Head of caudate nucleus (tissue), 42 donors: ENCODE measurements at regions not wholly inside any gene's neighbourhood (a gene's known extent, or its start where the extent isn't known, plus 50 kb on each side); places are given as distances from the start of the nearest gene placed in this dataset.
A peak's percentile ranks its signal among the peaks of the same experiment; 100 is the strongest.

Experiments
- DNase-seq, 42 donors: peaks; one replicate each; pipeline versions ENCODE4 v3.0.0 to v3.0.0-alpha.2; 2020 to 2021; ENCODE audit warnings: mixed read lengths in 7 of 42
- intact Hi-C: fragments of 100-400 bp; cut with DNase I; formaldehyde crosslinking; loops from one replicate; pipeline ENCODE4 v1.15.0; 2022

DNA sequence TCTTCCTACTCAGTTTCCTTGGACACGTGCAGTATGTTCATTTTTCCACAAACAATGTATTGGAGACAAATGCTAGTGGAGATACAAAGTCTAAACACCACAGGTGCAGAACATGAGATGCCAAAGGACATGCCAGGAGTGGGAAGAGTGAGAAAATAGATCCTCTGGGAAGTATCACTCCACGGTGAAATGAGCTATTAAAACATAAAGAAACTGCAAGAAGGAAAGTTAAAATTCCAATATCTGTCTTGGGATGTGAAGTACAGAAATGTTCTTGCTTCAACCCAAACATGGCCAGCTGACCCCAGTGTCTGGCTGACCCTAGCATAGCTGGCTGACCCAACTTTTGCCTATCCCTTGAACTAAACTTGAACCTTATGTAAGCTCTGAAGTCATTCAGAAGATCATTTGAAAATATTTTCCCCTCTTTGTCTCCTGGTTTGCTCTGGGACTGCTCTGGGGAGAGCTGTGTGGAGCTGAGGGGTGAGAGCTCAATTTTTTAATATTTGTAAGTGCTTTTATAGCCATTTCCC, 59.5 kb downstream of the FZD1 start:
- intact Hi-C loops: no loop called here
- no peak for DNase-seq

GRCh38 chr7:91324663-91325062, 60.4 kb downstream of the FZD1 start:
- intact Hi-C loops: no loop called here
- no peak for DNase-seq

GRCh38 chr7:91325726-91326125, 61.5 kb downstream of the FZD1 start:
- intact Hi-C loops: no loop called here
- DNase-seq: no peak

DNA sequence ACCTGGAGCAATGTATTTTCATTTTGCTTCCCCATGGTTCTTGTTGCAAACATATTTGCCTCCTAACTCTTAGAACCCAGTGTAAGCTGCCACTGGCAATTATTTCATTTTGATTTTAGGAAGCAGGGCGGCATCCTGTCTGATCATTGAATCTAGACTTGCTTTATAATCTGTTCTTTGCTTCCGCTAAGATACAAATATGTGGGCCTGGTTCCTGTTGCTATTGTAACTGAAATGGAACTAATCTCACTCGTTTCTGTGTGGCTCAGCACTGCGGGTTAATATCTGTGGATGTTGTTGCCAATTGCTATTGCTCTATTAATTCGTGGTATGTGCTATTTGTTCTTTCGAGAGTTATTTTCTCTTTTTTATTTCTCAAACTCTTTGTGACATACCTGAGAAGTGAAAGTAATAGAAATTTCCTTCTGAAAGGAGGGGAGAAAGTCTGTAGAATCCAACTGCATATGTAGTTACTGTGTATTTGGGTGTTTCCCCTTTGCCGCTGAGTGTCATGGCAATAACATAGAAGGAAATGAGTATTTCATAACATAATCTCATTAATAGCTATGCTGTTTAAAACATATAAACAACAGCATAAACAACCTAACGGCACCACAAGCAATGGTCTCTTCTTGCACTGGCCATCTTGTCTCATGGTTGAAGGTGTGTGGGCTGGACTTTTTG, 62.4 kb downstream of the FZD1 start:
- intact Hi-C loops: no loop called here
- no peak for DNase-seq

GRCh38 chr7:91327346-91327745, 63.1 kb downstream of the FZD1 start:
- intact Hi-C loops: no loop called here
- DNase-seq: no peak

- intact Hi-C loops: no loop called here
- DNase-seq: no peak
Measured at GRCh38 chr7:91329571-91329970, 65.3 kb downstream of the FZD1 start.

DNA sequence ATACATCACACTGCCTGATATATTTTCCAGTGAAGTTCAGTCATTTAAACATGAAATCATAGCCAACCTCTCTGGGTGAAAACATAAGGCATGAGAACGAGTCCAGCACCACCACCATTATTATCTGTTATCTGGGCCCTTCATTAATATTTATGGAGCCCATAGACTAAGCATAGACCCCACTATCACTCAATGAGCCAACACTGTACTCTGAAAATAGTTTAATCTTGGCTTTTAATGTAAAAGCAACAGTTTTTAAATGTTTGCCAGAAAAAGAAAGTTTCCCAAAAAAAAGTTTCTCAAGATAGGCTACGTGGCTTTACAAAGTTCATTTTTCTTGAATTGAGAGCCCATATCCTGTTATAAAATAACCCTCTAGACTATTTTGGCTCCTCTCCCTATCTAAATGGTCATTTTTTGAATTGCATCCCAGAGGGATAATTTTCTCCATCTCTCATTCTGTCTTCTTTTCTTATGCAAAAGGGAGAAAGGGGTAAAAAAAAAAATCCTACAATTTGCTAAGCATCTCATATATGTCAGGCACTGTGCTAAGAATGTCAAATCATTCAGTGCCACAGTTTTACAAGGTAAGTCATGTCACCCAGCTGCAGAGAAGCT, 66.1 kb downstream of the FZD1 start:
- no peak for DNase-seq
- intact Hi-C loops: no loop called here

DNA sequence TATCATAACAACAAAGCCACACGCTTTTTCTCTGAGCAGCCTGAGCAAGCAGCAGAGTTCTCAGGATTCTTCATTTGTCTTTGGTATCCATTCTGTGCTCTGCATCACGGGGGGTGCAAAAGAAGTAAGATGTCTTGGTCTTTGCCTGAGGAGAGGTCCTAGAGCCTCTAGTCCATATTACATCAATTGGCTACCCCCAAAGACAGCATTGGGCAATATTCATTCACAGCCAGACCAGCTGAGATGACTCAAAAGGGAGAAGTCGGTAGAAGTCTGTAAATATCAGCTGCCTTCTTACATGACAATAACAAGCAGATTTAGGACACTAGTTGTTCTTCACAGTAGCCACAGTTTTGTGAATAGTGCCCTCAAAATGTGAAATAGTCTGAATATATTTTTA, 66.6 kb downstream of the FZD1 start:
- DNase-seq: no peak
- intact Hi-C loops: no loop called here

- intact Hi-C loops: no loop called here
- no peak for DNase-seq
Measured at GRCh38 chr7:91336106-91336505, 71.9 kb downstream of the FZD1 start.

DNA sequence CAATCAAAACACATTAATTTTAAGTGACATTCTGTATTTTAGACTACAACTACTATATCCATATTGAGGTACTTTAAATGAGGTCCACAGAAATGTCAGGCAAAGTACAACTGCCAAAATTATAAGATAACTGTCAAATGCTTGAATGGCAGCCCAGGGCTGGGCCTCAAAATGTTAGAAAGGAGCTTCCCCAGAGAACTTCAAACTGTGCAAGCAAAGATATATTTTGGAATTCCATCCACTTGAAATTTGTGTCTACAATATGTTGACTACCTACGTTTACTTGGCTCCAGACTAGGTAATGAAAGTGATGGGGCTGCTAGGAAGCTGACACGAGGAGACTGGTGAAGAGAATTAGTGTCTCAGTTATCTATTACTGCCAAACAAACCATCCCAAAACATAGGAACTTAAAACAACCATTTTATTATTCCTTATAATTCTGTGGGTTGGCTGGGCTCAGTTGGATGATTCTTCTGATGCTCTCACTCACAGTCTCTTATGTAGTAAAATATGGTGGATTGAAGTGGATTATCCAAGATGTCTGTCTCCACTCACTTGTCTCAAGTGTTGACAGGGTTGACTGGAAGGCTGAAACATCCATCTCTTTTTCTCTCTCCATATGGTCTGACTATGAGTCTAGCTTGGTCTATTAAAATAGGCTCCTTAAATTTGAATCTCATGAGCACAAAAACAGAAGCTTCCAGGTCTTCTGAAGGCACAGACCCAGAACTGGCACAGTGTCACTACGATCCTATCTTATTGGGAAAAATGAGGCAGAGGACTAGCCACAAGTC, 74.2 kb downstream of the FZD1 start:
- intact Hi-C loops: no loop called here
- no peak for DNase-seq

- intact Hi-C loops: no loop called here
- no peak for DNase-seq
Measured at GRCh38 chr7:91342346-91342745, 78.1 kb downstream of the FZD1 start.

GRCh38 chr7:91343420-91343960, 79.3 kb downstream of the FZD1 start:
- intact Hi-C loops: no loop called here
- no peak for DNase-seq

DNA sequence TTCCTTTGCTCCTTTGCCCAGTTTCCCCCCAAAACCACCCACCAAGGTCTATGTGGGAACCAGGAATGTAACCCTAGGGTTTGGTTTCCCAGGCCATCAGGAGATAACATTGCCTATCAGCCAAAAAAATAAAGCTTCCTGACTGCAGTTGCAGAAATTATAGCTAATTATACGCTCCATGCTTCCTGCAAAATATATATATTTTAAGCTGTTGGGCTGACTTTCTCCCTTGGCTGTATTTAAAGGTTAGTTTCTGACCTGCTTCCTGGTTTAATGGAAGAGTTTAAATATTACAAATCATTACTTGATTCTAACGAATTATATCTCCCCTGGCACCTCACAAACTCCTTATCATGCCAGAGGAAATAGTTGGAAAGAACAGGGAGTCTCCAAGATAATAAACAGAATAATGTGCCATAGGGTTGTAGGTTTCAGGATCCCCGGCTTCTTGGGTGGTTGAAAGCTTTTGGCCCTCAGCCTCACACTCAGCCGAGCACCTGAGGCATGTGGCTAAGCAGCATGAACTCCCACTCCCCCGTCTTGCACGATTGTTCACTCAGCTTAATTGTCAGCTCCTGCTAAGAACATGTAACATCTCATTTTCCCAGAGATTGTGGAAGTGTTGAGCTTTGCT, 79.9 kb downstream of the FZD1 start:
- DNase-seq: no peak
- intact Hi-C loops: no loop called here

GRCh38 chr7:91344911-91345310, 80.7 kb downstream of the FZD1 start:
- DNase-seq: no peak
- intact Hi-C loops: no loop called here

- intact Hi-C loops: no loop called here
- DNase-seq: no peak
Measured at GRCh38 chr7:91345449-91345848, 81.2 kb downstream of the FZD1 start.

DNA sequence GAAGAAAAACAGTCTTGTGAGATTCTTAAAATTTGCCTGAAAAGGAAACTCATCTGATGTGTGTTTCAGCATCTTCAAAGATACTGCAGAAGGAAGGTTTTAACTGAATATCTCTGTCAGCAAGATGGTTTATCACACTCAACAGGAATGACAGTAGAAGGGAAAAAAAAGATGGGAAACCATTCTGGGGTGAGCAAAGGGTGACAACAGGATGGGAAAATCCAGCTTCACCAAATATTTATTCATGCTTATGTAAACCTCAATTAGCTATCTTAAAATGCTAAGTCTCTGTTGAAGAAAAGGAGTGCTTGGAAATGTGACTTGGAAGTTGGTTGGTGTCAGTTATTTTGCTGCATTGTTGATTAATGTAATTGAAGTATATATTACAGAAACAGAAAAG, 82.2 kb downstream of the FZD1 start:
- DNase-seq: no peak

DNA sequence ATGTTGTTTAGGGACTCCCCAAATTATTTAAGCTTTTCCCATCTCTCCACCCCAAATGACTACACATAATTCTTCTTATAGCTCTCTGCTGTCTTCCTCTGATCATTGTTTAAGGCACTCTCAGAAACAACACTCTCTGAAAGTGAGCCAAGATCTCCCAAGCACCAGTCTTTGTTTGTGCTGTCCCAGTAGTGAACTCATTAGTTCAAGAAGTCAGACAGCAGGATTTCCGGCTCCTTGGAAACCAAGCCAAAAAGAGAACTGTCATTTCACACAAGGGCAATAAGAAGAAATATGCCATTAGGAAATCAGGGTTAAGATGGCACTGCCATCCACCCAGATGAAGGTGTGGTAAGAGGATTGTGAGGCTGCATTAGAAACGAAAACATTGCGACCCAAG, 83.1 kb downstream of the FZD1 start:
- DNase-seq: no peak

More for the DNA sequence above, 82.2 kb downstream of the FZD1 start:
- intact Hi-C loops: no loop called here

DNA sequence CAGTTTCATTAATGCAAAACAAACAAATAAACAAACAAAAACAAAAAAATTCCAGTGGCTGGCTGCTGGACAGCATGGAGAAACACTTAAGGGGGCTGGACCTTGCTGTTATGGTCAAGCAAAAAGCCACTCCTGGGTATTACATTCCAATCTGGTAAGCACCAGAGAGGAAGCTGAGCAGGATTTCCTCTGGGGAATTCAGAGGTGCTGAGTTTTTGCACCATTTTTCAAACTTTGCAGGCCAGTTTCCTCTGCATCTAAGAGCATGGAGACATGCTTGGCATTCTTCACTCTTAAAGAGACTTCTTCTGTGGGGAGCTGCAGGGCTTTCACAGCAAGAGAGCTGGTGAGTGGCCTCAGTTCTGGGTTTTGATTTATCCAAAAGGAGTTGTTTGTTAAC, 84.5 kb downstream of the FZD1 start:
- intact Hi-C loops: no loop called here

More for the DNA sequence above, 83.1 kb downstream of the FZD1 start:
- intact Hi-C loops: no loop called here

DNA sequence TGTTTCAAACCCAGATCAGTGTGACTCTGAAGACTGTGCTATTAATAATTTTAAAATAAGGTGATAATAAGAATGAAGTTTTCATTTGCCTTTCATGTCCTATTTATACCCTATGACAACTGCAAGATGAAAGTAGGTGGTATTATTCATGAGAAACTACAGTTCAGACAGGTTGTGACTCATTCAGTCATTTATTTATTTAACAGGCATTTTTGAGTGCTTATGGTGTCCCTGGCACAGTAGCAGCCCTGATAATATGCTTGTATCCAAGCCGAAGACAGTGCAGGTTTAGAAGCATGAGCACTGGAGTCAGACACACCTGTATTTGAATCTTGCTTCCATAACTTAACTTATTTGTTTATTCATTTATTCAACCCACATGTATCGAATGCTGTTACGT, 87.1 kb downstream of the FZD1 start:
- DNase-seq: peak in 4 of 42 donors; percentile 4 to 18 (median 9)
- intact Hi-C loops: no loop called here

More for the DNA sequence above, 84.5 kb downstream of the FZD1 start:
- no peak for DNase-seq
